ENCODE measurements at regions not wholly inside any gene's neighbourhood (a gene's known extent, or its start where the extent isn't known, plus 50 kb on each side); places are given as distances from the start of the nearest gene placed in this dataset.

- FAIRE-seq = no peak
- dilution Hi-C loops (cut with MboI; ENCODE audit: extremely low pct_ligation_motif_present, low sequenced_read_pairs) = no loop called here
- H3K27me3 ChIP-seq (ENCODE audit: control insufficient read depth, extremely low read depth, insufficient read depth, low read length) = no peaks in the 10 kb centered on the region
These were observed 271.3 kb upstream of the ZFHX3 start for GRCh38 chr16:73319261-73319660.

GRCh38 chr16:73317321-73317857, 269.5 kb upstream of the ZFHX3 start:
- no peaks in the 10 kb centered on the region for H4K20me1 ChIP-seq (ENCODE audit: control insufficient read depth, extremely low read depth, insufficient read depth, low read length)
- dilution Hi-C loops (cut with MboI; ENCODE audit: extremely low pct_ligation_motif_present, low sequenced_read_pairs) = no loop called here
- FAIRE-seq = no peak
- H3K27ac ChIP-seq (ENCODE audit: control insufficient read depth, insufficient read depth, low read length) = no peak overlapping the region
- DNase-seq (ENCODE audit: low read depth, low spot score) = no peak
- H3K79me2 ChIP-seq (ENCODE audit: control insufficient read depth, insufficient read depth, low read length) = no peaks in the 10 kb centered on the region
- no peak for TF ChIP-seq CTCF (optimal IDR thresholded peaks at IDR 0.05 in 1 of 3, IDR thresholded peaks at IDR 0.05 in 1 of 3, conservative IDR thresholded peaks at IDR 0.05 in 1 of 3; ENCODE audit: extremely low read depth in 1 of 3, insufficient read depth in 2 of 3, low read length in 3 of 3)
- TF ChIP-seq EZH2 (IDR thresholded peaks at IDR 0.05; ENCODE audit: low read length) = no peak
- H3K4me3 ChIP-seq (ENCODE audit: control insufficient read depth in 2 of 3, extremely low read depth in 1 of 3, insufficient read depth in 2 of 3, low read depth in 1 of 3, low read length in 3 of 3) = no peak overlapping the region
- H3K4me2 ChIP-seq (ENCODE audit: control insufficient read depth, extremely low read depth, insufficient read depth, low read depth, low read length) = no peak overlapping the region
- no peaks in the 10 kb centered on the region for H3K9me3 ChIP-seq (ENCODE audit: control insufficient read depth, low read depth, low read length)
- no peaks in the 10 kb centered on the region for H3K36me3 ChIP-seq (ENCODE audit: control insufficient read depth in 2 of 2, extremely low read depth in 1 of 2, insufficient read depth in 2 of 2, low read length in 2 of 2)
- no peaks in the 10 kb centered on the region for H3K9me1 ChIP-seq (ENCODE audit: control insufficient read depth, extremely low read depth, insufficient read depth, low read length)
- H3K27me3 ChIP-seq (ENCODE audit: control insufficient read depth, extremely low read depth, insufficient read depth, low read length) = no peaks in the 10 kb centered on the region
- H2AFZ ChIP-seq (ENCODE audit: control insufficient read depth, low read length) = no peak overlapping the region
- H3K4me1 ChIP-seq (ENCODE audit: control insufficient read depth, extremely low read depth, insufficient read depth, low read length) = no peaks in the 10 kb centered on the region
- H3K9ac ChIP-seq (ENCODE audit: control insufficient read depth, extremely low read depth, insufficient read depth, low read length) = no peak overlapping the region

More at GRCh38 chr16:73319261-73319660, 271.3 kb upstream of the ZFHX3 start:
- no peak overlapping the region for H3K4me3 ChIP-seq (ENCODE audit: control insufficient read depth in 2 of 3, extremely low read depth in 1 of 3, insufficient read depth in 2 of 3, low read depth in 1 of 3, low read length in 3 of 3)
- TF ChIP-seq CTCF (optimal IDR thresholded peaks at IDR 0.05 in 1 of 3, IDR thresholded peaks at IDR 0.05 in 1 of 3, conservative IDR thresholded peaks at IDR 0.05 in 1 of 3; ENCODE audit: extremely low read depth in 1 of 3, insufficient read depth in 2 of 3, low read length in 3 of 3) (no peak), EZH2 (IDR thresholded peaks at IDR 0.05; ENCODE audit: low read length) (no peak)
- no peak overlapping the region for H3K9ac ChIP-seq (ENCODE audit: control insufficient read depth, extremely low read depth, insufficient read depth, low read length)
- H3K27ac ChIP-seq (ENCODE audit: control insufficient read depth, insufficient read depth, low read length) = no peak overlapping the region
- H3K4me1 ChIP-seq (ENCODE audit: control insufficient read depth, extremely low read depth, insufficient read depth, low read length) = no peaks in the 10 kb centered on the region
- no peak overlapping the region for H2AFZ ChIP-seq (ENCODE audit: control insufficient read depth, low read length)
- H3K36me3 ChIP-seq (ENCODE audit: control insufficient read depth in 2 of 2, extremely low read depth in 1 of 2, insufficient read depth in 2 of 2, low read length in 2 of 2) = no peaks in the 10 kb centered on the region
- DNase-seq (ENCODE audit: low read depth, low spot score) = no peak
- H3K4me2 ChIP-seq (ENCODE audit: control insufficient read depth, extremely low read depth, insufficient read depth, low read depth, low read length) = no peak overlapping the region
- H4K20me1 ChIP-seq (ENCODE audit: control insufficient read depth, extremely low read depth, insufficient read depth, low read length) = no peaks in the 10 kb centered on the region
- H3K79me2 ChIP-seq (ENCODE audit: control insufficient read depth, insufficient read depth, low read length) = no peaks in the 10 kb centered on the region
- no peaks in the 10 kb centered on the region for H3K9me3 ChIP-seq (ENCODE audit: control insufficient read depth, low read depth, low read length)
- H3K9me1 ChIP-seq (ENCODE audit: control insufficient read depth, extremely low read depth, insufficient read depth, low read length) = no peaks in the 10 kb centered on the region

Measured in keratinocyte (primary cell).